GM12872 (cell line): ENCODE measurements at regions not wholly inside any gene's neighbourhood (a gene's known extent, or its start where the extent isn't known, plus 50 kb on each side); places are given as distances from the start of the nearest gene placed in this dataset.

Experiments
- CTCF ChIP-seq: IDR thresholded peaks from 3 replicates; pipeline ENCODE4 v1.5.1; 2011; ENCODE audit warnings: low read depth, mild to moderate bottlenecking, low read length, moderate library complexity; ENCODE audit not compliant: insufficient read depth

- TF ChIP-seq CTCF = no peak
Measured at GRCh38 chr14:44586910-44587309, 79.8 kb upstream of the FSCB start.

DNA sequence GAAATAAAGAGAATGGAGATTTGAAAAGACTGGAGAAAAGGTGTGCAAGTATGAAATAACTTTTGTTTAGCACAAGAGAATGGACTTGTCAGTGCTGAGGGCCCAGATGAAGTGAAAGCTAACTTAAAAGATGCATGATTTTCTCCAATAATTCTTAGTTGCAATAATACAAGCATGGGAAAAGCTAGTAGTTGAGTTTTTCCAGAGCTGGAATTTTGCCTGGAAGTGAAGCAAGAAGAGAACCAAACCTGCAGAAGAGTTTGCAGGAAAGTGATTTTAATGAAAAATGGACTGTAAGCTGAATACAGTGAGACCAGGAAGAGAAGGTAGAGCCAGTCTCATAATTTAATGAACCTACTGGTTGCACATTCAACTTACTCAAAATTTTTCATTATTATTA lies 69.3 kb upstream of the FSCB start:
- TF ChIP-seq CTCF = no peak

DNA sequence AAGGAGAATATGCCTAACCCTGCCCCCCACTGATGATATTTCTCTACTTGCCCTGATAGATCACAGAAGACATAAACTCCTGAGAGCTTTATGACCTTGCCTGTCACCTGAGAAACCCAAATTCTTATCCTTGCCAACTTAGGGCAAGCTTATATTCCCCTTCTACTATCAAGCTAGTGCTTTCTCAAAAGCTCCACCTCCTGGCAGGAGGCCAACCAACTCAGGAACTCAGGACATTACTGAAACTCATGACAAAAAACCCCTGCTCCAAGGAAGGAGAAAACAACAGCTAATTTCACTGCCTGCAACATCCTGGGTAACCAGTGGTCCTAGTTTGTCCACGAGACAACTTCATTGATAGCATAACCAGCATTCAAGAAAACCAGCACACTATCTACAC lies 60.9 kb upstream of the FSCB start:
- no peak for TF ChIP-seq CTCF

GRCh38 chr14:44565968-44566367 lies 58.9 kb upstream of the FSCB start:
- no peak for TF ChIP-seq CTCF

DNA sequence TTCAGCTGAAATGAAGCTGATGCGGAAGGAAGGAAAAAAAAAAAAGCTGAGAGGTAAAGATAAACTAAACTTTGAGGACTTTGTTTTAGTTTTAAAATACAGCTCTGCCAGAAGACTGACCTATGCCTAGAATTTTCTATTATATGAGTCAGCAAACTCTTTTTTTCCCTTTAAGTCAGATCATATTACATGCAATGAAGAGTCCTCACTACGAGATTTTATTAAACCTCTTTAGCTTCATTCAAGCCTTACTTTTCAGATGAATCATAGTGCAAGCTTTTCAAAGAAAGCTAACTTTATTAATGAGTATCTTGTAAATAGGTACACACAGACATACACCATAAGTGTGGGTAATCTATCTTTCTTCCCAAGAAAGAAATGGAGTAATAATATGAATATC lies 57.8 kb upstream of the FSCB start:
- TF ChIP-seq CTCF = no peak
